ENCODE measurements at regions not wholly inside any gene's neighbourhood (a gene's known extent, or its start where the extent isn't known, plus 50 kb on each side); places are given as distances from the start of the nearest gene placed in this dataset.

- FAIRE-seq, result no peak
- no peak for DNase-seq (ENCODE audit: insufficient read length, low spot score)
- no peak for TF ChIP-seq POLR2A (IDR thresholded peaks at IDR 0.05; ENCODE audit: low read depth, low read length)
- no peak for TF ChIP-seq TAF1 (IDR thresholded peaks at IDR 0.05; ENCODE audit: low read depth, low read length)
- no peak for TF ChIP-seq POLR2AphosphoS5 (IDR thresholded peaks at IDR 0.05; ENCODE audit: low read depth, low read length)
- TF ChIP-seq PAX5 (IDR thresholded peaks at IDR 0.05; ENCODE audit: insufficient read depth, low read length, severe bottlenecking), result no peak
- TF ChIP-seq SPI1 (IDR thresholded peaks at IDR 0.05; ENCODE audit: low read depth, low read length), result no peak
- no peak for TF ChIP-seq POU2F2 (IDR thresholded peaks at IDR 0.05; ENCODE audit: low read depth, low read length)
Observed at GRCh38 chr14:61215222-61216020, 65.7 kb downstream of the TMEM30B start.

- FAIRE-seq, result no peak
- TF ChIP-seq POLR2AphosphoS5 (IDR thresholded peaks at IDR 0.05; ENCODE audit: low read depth, low read length), result no peak
- no peak for TF ChIP-seq TAF1 (IDR thresholded peaks at IDR 0.05; ENCODE audit: low read depth, low read length)
- no peak for TF ChIP-seq SPI1 (IDR thresholded peaks at IDR 0.05; ENCODE audit: low read depth, low read length)
- no peak for TF ChIP-seq POLR2A (IDR thresholded peaks at IDR 0.05; ENCODE audit: low read depth, low read length)
- no peak for TF ChIP-seq POU2F2 (IDR thresholded peaks at IDR 0.05; ENCODE audit: low read depth, low read length)
- no peak for TF ChIP-seq PAX5 (IDR thresholded peaks at IDR 0.05; ENCODE audit: insufficient read depth, low read length, severe bottlenecking)
- no peak for DNase-seq (ENCODE audit: insufficient read length, low spot score)
Observed at GRCh38 chr14:61213920-61214319, 67.2 kb downstream of the TMEM30B start.

GRCh38 chr14:61213191-61213621 is 67.9 kb downstream of the TMEM30B start:
- FAIRE-seq (no peak), DNase-seq (ENCODE audit: insufficient read length, low spot score) (no peak)
- TF ChIP-seq POLR2AphosphoS5 (IDR thresholded peaks at IDR 0.05; ENCODE audit: low read depth, low read length) (no peak), SPI1 (IDR thresholded peaks at IDR 0.05; ENCODE audit: low read depth, low read length) (no peak), POLR2A (IDR thresholded peaks at IDR 0.05; ENCODE audit: low read depth, low read length) (no peak), TAF1 (IDR thresholded peaks at IDR 0.05; ENCODE audit: low read depth, low read length) (no peak), POU2F2 (IDR thresholded peaks at IDR 0.05; ENCODE audit: low read depth, low read length) (no peak), PAX5 (IDR thresholded peaks at IDR 0.05; ENCODE audit: insufficient read depth, low read length, severe bottlenecking) (no peak)

GRCh38 chr14:61212546-61212945 is 68.6 kb downstream of the TMEM30B start:
- no peak for DNase-seq (ENCODE audit: insufficient read length, low spot score)
- no peak for TF ChIP-seq POU2F2 (IDR thresholded peaks at IDR 0.05; ENCODE audit: low read depth, low read length)
- no peak for TF ChIP-seq TAF1 (IDR thresholded peaks at IDR 0.05; ENCODE audit: low read depth, low read length)
- TF ChIP-seq PAX5 (IDR thresholded peaks at IDR 0.05; ENCODE audit: insufficient read depth, low read length, severe bottlenecking), result no peak
- no peak for TF ChIP-seq SPI1 (IDR thresholded peaks at IDR 0.05; ENCODE audit: low read depth, low read length)
- no peak for TF ChIP-seq POLR2A (IDR thresholded peaks at IDR 0.05; ENCODE audit: low read depth, low read length)
- TF ChIP-seq POLR2AphosphoS5 (IDR thresholded peaks at IDR 0.05; ENCODE audit: low read depth, low read length), result no peak
- FAIRE-seq, result no peak

GRCh38 chr14:61211476-61212255 is 69.5 kb downstream of the TMEM30B start:
- no peak for TF ChIP-seq POLR2AphosphoS5 (IDR thresholded peaks at IDR 0.05; ENCODE audit: low read depth, low read length)
- no peak for TF ChIP-seq SPI1 (IDR thresholded peaks at IDR 0.05; ENCODE audit: low read depth, low read length)
- no peak for TF ChIP-seq TAF1 (IDR thresholded peaks at IDR 0.05; ENCODE audit: low read depth, low read length)
- TF ChIP-seq POU2F2 (IDR thresholded peaks at IDR 0.05; ENCODE audit: low read depth, low read length), result no peak
- no peak for TF ChIP-seq POLR2A (IDR thresholded peaks at IDR 0.05; ENCODE audit: low read depth, low read length)
- no peak for TF ChIP-seq PAX5 (IDR thresholded peaks at IDR 0.05; ENCODE audit: insufficient read depth, low read length, severe bottlenecking)
- FAIRE-seq, result no peak
- DNase-seq (ENCODE audit: insufficient read length, low spot score), result no peak

- DNase-seq (ENCODE audit: insufficient read length, low spot score) (no peak), FAIRE-seq (no peak)
- no peak for TF ChIP-seq PAX5 (IDR thresholded peaks at IDR 0.05; ENCODE audit: insufficient read depth, low read length, severe bottlenecking)
- TF ChIP-seq POLR2A (IDR thresholded peaks at IDR 0.05; ENCODE audit: low read depth, low read length), result no peak
- TF ChIP-seq POU2F2 (IDR thresholded peaks at IDR 0.05; ENCODE audit: low read depth, low read length), result no peak
- TF ChIP-seq POLR2AphosphoS5 (IDR thresholded peaks at IDR 0.05; ENCODE audit: low read depth, low read length), result no peak
- TF ChIP-seq SPI1 (IDR thresholded peaks at IDR 0.05; ENCODE audit: low read depth, low read length), result no peak
- no peak for TF ChIP-seq TAF1 (IDR thresholded peaks at IDR 0.05; ENCODE audit: low read depth, low read length)
Observed at GRCh38 chr14:61203081-61203753, 77.9 kb downstream of the TMEM30B start.

- DNase-seq (ENCODE audit: insufficient read length, low spot score), result no peak
- no peak for FAIRE-seq
- TF ChIP-seq SPI1 (IDR thresholded peaks at IDR 0.05; ENCODE audit: low read depth, low read length) (peak; percentile 60), TAF1 (IDR thresholded peaks at IDR 0.05; ENCODE audit: low read depth, low read length) (no peak)
Observed at GRCh38 chr14:61202124-61202523, 79.0 kb downstream of the TMEM30B start.

GRCh38 chr14:61201171-61201570 is 80.0 kb downstream of the TMEM30B start:
- FAIRE-seq (no peak), DNase-seq (ENCODE audit: insufficient read length, low spot score) (no peak)

GRCh38 chr14:61197416-61197815 is 83.7 kb downstream of the TMEM30B start:
- TF ChIP-seq POU2F2 (IDR thresholded peaks at IDR 0.05; ENCODE audit: low read depth, low read length) (no peak), POLR2A (IDR thresholded peaks at IDR 0.05; ENCODE audit: low read depth, low read length) (no peak), PAX5 (IDR thresholded peaks at IDR 0.05; ENCODE audit: insufficient read depth, low read length, severe bottlenecking) (no peak), TAF1 (IDR thresholded peaks at IDR 0.05; ENCODE audit: low read depth, low read length) (no peak), SPI1 (IDR thresholded peaks at IDR 0.05; ENCODE audit: low read depth, low read length) (no peak), POLR2AphosphoS5 (IDR thresholded peaks at IDR 0.05; ENCODE audit: low read depth, low read length) (no peak)
- DNase-seq (ENCODE audit: insufficient read length, low spot score), result no peak
- no peak for FAIRE-seq

More at GRCh38 chr14:61201171-61201570, 80.0 kb downstream of the TMEM30B start:
- TF ChIP-seq POU2F2 (IDR thresholded peaks at IDR 0.05; ENCODE audit: low read depth, low read length) (no peak), POLR2AphosphoS5 (IDR thresholded peaks at IDR 0.05; ENCODE audit: low read depth, low read length) (no peak), SPI1 (IDR thresholded peaks at IDR 0.05; ENCODE audit: low read depth, low read length) (no peak), POLR2A (IDR thresholded peaks at IDR 0.05; ENCODE audit: low read depth, low read length) (no peak), TAF1 (IDR thresholded peaks at IDR 0.05; ENCODE audit: low read depth, low read length) (no peak), PAX5 (IDR thresholded peaks at IDR 0.05; ENCODE audit: insufficient read depth, low read length, severe bottlenecking) (no peak)

Data from GM12891 (cell line).